ENCODE measurements at regions not wholly inside any gene's neighbourhood (a gene's known extent, or its start where the extent isn't known, plus 50 kb on each side); places are given as distances from the start of the nearest gene placed in this dataset.

- ATAC-seq (no peak), DNase-seq (no peak)
- Histone ChIP-seq H3K4me3 (no peak overlapping the region), H3K36me3 (no peaks in the 10 kb centered on the region), H3K9me3 (no peaks in the 10 kb centered on the region), H3K27ac (no peak overlapping the region), H3K27me3 (no peaks in the 10 kb centered on the region), H3K4me1 (no peaks in the 10 kb centered on the region)
- intact Hi-C loops (cut with DNase I), result no loop called here
- TF ChIP-seq, protein P1, sequence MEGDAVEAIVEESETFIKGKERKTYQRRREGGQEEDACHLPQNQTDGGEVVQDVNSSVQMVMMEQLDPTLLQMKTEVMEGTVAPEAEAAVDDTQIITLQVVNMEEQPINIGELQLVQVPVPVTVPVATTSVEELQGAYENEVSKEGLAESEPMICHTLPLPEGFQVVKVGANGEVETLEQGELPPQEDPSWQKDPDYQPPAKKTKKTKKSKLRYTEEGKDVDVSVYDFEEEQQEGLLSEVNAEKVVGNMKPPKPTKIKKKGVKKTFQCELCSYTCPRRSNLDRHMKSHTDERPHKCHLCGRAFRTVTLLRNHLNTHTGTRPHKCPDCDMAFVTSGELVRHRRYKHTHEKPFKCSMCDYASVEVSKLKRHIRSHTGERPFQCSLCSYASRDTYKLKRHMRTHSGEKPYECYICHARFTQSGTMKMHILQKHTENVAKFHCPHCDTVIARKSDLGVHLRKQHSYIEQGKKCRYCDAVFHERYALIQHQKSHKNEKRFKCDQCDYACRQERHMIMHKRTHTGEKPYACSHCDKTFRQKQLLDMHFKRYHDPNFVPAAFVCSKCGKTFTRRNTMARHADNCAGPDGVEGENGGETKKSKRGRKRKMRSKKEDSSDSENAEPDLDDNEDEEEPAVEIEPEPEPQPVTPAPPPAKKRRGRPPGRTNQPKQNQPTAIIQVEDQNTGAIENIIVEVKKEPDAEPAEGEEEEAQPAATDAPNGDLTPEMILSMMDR (IDR thresholded peaks at IDR 0.05), result no peak
These were observed 71.6 kb upstream of the C1orf21 start for GRCh38 chr1:184315254-184315653.

- Histone ChIP-seq H3K9me3 (no peaks in the 10 kb centered on the region), H3K4me3 (no peak overlapping the region), H3K36me3 (no peaks in the 10 kb centered on the region), H3K27ac (no peak overlapping the region), H3K27me3 (no peaks in the 10 kb centered on the region), H3K4me1 (no peaks in the 10 kb centered on the region)
- ATAC-seq (no peak), DNase-seq (no peak)
- TF ChIP-seq, protein P1 (IDR thresholded peaks at IDR 0.05), result no peak
- intact Hi-C loops (cut with DNase I), result no loop called here
These were observed 67.0 kb upstream of the C1orf21 start for GRCh38 chr1:184319879-184320278.

GRCh38 chr1:184322253-184322652 is 64.6 kb upstream of the C1orf21 start:
- ATAC-seq, result no peak
- DNase-seq, result no peak
- Histone ChIP-seq H3K27ac (no peak overlapping the region), H3K36me3 (no peaks in the 10 kb centered on the region), H3K27me3 (no peaks in the 10 kb centered on the region), H3K4me1 (no peaks in the 10 kb centered on the region), H3K4me3 (no peak overlapping the region), H3K9me3 (no peaks in the 10 kb centered on the region)
- intact Hi-C loops (cut with DNase I), result no loop called here
- TF ChIP-seq, protein P1 (IDR thresholded peaks at IDR 0.05), result no peak

DNA sequence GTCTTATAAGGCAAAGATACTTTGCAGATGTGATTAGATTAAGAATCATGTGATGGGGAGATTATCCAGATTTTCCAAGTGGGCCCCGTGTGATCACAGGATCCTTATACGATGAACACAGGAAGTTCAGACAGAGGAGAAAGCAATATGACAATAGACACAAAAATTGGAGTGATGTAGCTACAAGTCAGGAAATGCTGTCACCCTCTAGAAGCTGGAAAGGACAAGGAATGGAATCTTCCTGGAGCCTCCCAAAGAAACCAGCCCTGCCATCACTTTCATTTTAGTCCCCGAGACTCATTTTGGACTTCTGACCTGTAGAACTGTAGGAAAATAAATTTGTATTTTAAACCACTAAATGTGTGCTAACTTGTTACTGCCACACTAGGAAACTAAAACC is 61.9 kb upstream of the C1orf21 start:
- Histone ChIP-seq H3K4me1 (no peaks in the 10 kb centered on the region), H3K36me3 (no peaks in the 10 kb centered on the region), H3K27me3 (no peaks in the 10 kb centered on the region), H3K27ac (no peak overlapping the region), H3K9me3 (no peaks in the 10 kb centered on the region), H3K4me3 (no peak overlapping the region)
- DNase-seq, result no peak
- intact Hi-C loops (cut with DNase I), result no loop called here
- ATAC-seq, result no peak
- TF ChIP-seq, protein P1 (IDR thresholded peaks at IDR 0.05), result no peak

DNA sequence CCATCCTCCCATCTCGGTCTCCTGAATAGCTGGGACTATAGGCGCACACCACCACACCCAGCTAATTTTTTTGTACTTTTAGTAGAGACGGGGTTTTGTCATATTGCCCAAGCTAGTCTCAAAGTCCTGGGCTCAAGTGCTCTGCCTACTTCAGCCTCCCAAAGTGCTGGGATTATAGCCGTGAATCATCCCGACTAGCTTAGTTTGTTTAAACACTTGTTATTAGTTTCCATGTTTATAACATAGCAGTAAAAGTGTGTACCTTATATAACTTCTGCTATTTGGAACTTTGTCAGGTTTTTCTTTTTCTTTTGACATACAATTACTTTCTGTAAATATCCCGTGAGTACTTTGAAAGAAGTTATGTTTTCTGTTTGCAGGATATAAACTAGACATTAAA is 60.6 kb upstream of the C1orf21 start:
- H3K4me1 ChIP-seq, result no peaks in the 10 kb centered on the region
- H3K9me3 ChIP-seq, result no peaks in the 10 kb centered on the region
- TF ChIP-seq, protein P1 (IDR thresholded peaks at IDR 0.05), result no peak
- H3K27me3 ChIP-seq, result no peaks in the 10 kb centered on the region
- no peak overlapping the region for H3K27ac ChIP-seq
- DNase-seq (no peak), ATAC-seq (no peak)
- H3K4me3 ChIP-seq, result no peak overlapping the region
- intact Hi-C loops (cut with DNase I), result no loop called here
- no peaks in the 10 kb centered on the region for H3K36me3 ChIP-seq

DNA sequence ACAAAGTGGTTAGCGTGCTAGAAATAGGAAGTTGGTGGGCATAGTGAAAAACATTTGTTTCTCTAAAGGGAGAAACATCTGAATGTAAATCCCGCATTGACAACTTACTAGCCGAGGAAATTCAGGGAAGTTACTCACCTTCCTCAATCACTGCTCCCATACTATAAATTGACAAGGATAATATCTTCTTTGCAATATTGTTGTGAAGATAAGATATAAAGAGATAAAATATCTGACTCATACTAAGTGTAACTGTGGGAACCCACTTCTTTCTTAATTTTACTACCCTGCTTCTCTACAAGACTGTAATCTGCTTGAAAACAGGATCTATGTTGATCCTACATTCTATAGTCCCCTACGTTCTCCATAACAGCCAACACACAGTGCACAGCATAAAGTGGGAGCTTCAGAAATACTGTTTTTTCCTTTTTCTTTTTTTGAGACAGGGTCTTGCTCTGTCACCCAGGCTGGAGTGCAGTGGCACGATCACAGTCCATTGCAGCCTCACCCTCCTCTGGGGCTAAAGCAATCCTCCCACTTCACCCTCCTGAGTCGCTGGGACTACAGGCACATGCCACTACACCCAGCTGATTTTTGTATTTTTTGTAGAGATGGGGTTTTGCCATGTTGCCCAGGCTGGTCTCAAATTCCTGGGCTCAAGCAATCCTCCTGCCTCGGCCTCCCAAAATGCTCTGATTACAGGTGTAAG is 57.4 kb upstream of the C1orf21 start:
- no peaks in the 10 kb centered on the region for H3K4me1 ChIP-seq
- intact Hi-C loops (cut with DNase I), result no loop called here
- H3K36me3 ChIP-seq, result no peaks in the 10 kb centered on the region
- H3K9me3 ChIP-seq, result no peaks in the 10 kb centered on the region
- no peaks in the 10 kb centered on the region for H3K27me3 ChIP-seq
- DNase-seq (no peak), ATAC-seq (no peak)
- TF ChIP-seq, protein P1 (IDR thresholded peaks at IDR 0.05), result no peak
- no peak overlapping the region for H3K27ac ChIP-seq
- no peak overlapping the region for H3K4me3 ChIP-seq

Data from upper lobe of right lung (tissue), 1 donor.